HEK293T (cell line): ENCODE measurements at regions not wholly inside any gene's neighbourhood (a gene's known extent, or its start where the extent isn't known, plus 50 kb on each side); places are given as distances from the start of the nearest gene placed in this dataset.

ENCODE experiments used
- ARNT ChIP-seq: fragments of 450-650 bp; IDR thresholded peaks from 2 replicates; pipeline ENCODE4 v1.6.1; 2017; ENCODE audit warnings: mild to moderate bottlenecking
- FOXM1 ChIP-seq: fragments of 450-650 bp; IDR thresholded peaks from 2 replicates; pipeline ENCODE4 v1.6.1; 2017; ENCODE audit warnings: mild to moderate bottlenecking, borderline replicate concordance
- SP1 ChIP-seq: fragments of 450-650 bp; IDR thresholded peaks from 2 replicates; pipeline ENCODE4 v1.6.1; 2017
- SUZ12 ChIP-seq: fragments of 450-650 bp; IDR thresholded peaks from 2 replicates; pipeline ENCODE4 v1.6.1; 2016; ENCODE audit warnings: mild to moderate bottlenecking
- TF ChIP-seq, protein P1 (sequence below): fragments of 450-650 bp; IDR thresholded peaks from 2 replicates; pipeline ENCODE4 v1.6.1; 2016

DNA sequence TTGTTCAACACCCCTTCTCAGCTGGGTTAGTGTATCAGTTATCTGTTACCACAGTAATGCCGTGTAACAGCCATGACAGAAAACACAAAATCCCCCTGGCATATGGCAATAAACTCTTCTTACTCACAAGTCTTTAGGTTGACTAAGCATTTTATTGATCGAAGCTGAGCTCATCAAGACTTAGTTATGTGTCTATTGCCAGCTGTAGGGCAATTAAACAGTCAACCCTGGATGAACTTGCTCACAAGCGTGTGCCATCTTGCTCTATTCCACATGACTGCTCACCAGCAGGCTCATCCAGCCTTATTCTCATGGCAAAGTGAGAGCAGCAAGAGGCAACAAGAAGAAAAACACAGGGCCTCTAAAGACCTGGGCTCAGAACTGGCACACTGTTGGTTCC, 333.8 kb upstream of the PTBP2 start:
- TF ChIP-seq ARNT (no peak), SUZ12 (no peak), SP1 (no peak), FOXM1 (no peak)
- TF ChIP-seq, protein P1, sequence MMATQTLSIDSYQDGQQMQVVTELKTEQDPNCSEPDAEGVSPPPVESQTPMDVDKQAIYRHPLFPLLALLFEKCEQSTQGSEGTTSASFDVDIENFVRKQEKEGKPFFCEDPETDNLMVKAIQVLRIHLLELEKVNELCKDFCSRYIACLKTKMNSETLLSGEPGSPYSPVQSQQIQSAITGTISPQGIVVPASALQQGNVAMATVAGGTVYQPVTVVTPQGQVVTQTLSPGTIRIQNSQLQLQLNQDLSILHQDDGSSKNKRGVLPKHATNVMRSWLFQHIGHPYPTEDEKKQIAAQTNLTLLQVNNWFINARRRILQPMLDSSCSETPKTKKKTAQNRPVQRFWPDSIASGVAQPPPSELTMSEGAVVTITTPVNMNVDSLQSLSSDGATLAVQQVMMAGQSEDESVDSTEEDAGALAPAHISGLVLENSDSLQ: no peak
